ENCODE measurements at regions not wholly inside any gene's neighbourhood (a gene's known extent, or its start where the extent isn't known, plus 50 kb on each side); places are given as distances from the start of the nearest gene placed in this dataset.

DNA sequence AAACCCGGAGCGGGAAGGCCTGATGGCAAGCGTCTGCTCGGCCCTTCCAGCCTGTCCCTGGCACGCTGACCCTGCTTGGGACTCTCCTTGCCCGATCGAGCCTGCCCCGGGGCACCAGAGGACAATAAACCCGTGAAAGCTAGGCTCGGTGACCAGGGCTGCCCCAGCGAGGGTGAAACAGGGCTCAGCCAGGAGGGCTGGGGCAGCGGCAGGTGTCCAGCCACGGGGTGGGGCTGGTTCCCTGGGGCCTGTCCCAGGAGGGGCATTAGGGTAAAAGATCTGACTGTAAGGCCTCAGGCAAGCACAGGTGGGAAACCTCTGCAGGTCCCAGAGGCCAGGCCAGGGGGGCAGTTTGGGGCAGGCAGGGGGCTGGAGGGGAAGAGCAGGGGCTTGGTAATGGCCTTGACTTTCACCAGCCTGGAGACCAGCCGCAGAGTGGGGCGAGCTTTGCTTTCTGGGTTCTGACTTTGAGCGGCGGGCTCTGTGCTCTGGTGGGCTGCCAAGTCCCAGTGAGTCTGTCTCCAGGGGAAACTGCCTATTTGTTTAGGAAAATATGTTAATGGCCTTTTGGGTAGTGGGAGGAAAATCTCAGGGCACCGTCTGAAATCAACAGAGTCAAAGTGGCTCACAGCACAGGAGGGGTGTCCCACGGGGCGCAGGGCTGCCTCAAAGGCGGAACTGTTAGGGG, 68.2 kb upstream of the INPP5A start:
- TF ChIP-seq, protein P1, sequence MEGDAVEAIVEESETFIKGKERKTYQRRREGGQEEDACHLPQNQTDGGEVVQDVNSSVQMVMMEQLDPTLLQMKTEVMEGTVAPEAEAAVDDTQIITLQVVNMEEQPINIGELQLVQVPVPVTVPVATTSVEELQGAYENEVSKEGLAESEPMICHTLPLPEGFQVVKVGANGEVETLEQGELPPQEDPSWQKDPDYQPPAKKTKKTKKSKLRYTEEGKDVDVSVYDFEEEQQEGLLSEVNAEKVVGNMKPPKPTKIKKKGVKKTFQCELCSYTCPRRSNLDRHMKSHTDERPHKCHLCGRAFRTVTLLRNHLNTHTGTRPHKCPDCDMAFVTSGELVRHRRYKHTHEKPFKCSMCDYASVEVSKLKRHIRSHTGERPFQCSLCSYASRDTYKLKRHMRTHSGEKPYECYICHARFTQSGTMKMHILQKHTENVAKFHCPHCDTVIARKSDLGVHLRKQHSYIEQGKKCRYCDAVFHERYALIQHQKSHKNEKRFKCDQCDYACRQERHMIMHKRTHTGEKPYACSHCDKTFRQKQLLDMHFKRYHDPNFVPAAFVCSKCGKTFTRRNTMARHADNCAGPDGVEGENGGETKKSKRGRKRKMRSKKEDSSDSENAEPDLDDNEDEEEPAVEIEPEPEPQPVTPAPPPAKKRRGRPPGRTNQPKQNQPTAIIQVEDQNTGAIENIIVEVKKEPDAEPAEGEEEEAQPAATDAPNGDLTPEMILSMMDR (IDR thresholded peaks at IDR 0.05), result no peak
- no peak for TF ChIP-seq POLR2A (IDR thresholded peaks at IDR 0.05)

Data from prostate gland (tissue), 2 donors.